Trophoblast cell (in vitro differentiated cells and primary cell): ENCODE measurements at regions not wholly inside any gene's neighbourhood (a gene's known extent, or its start where the extent isn't known, plus 50 kb on each side); places are given as distances from the start of the nearest gene placed in this dataset.

Source experiments
- DNase-seq, 2 donors: peaks; one replicate each; pipeline ENCODE4 v3.0.0-alpha.2; 2016
- H2AFZ ChIP-seq: 2 replicates; pipeline ENCODE4 v1.6.1; 2013; ENCODE audit warnings: low read length, moderate library complexity, mild to moderate bottlenecking; ENCODE audit not compliant: insufficient read depth, poor library complexity
- H2AK5ac ChIP-seq: 2 replicates; pipeline ENCODE4 v1.6.1; 2013; ENCODE audit warnings: mild to moderate bottlenecking, low read length
- H2BK120ac ChIP-seq: 2 replicates; pipeline ENCODE4 v1.6.1; 2013; ENCODE audit warnings: low read length, mild to moderate bottlenecking, moderate library complexity; ENCODE audit not compliant: insufficient read depth, poor library complexity
- H2BK12ac ChIP-seq: 2 replicates; pipeline ENCODE4 v1.6.1; 2013; ENCODE audit warnings: mild to moderate bottlenecking, low read length, moderate library complexity
- H2BK5ac ChIP-seq: 2 replicates; pipeline ENCODE4 v1.6.1; 2013; ENCODE audit warnings: low read length, low read depth, moderate library complexity, mild to moderate bottlenecking; ENCODE audit not compliant: poor library complexity
- H3K14ac ChIP-seq: 2 replicates; pipeline ENCODE4 v1.6.1; 2013; ENCODE audit warnings: mild to moderate bottlenecking, low read length
- H3K18ac ChIP-seq: 2 replicates; pipeline ENCODE4 v1.6.1; 2013; ENCODE audit warnings: mild to moderate bottlenecking, low read length
- H3K23ac ChIP-seq: 2 replicates; pipeline ENCODE4 v1.6.1; 2013; ENCODE audit warnings: low read length
- H3K27ac ChIP-seq: 2 replicates; pipeline ENCODE4 v1.5.1; 2013; ENCODE audit warnings: low read depth, mild to moderate bottlenecking, inconsistent platforms, low read length, moderate library complexity
- H3K27me3 ChIP-seq: 2 replicates; pipeline ENCODE4 v1.6.1; 2013; ENCODE audit warnings: inconsistent platforms, mild to moderate bottlenecking, low read length, moderate library complexity; ENCODE audit not compliant: insufficient read depth
- H3K36me3 ChIP-seq, 2 experiments: 1 replicate in 1 of 2; 2 replicates in 1 of 2; pipeline ENCODE4 v1.6.1; 2013; ENCODE audit warnings: low read length in 2 of 2, mild to moderate bottlenecking in 2 of 2, moderate library complexity in 1 of 2; ENCODE audit not compliant: insufficient read depth in 2 of 2, control insufficient read depth in 1 of 2
- H3K4ac ChIP-seq: 2 replicates; pipeline ENCODE4 v1.6.1; 2013; ENCODE audit warnings: low read depth, mild to moderate bottlenecking, low read length, moderate library complexity
- H3K4me1 ChIP-seq, 2 experiments: 1 replicate in 1 of 2; 2 replicates in 1 of 2; pipeline ENCODE4 v1.6.1; 2013; ENCODE audit warnings: low read length in 2 of 2, mild to moderate bottlenecking in 2 of 2, moderate library complexity in 1 of 2; ENCODE audit not compliant: insufficient read depth in 2 of 2, control insufficient read depth in 1 of 2
- H3K4me2 ChIP-seq: 2 replicates; pipeline ENCODE4 v1.6.1; 2013; ENCODE audit warnings: inconsistent platforms, mild to moderate bottlenecking, low read length, moderate library complexity
- H3K4me3 ChIP-seq: 2 replicates; pipeline ENCODE4 v1.5.1; 2013; ENCODE audit warnings: mild to moderate bottlenecking, low read depth, low read length, inconsistent platforms
- H3K79me1 ChIP-seq: one replicate; pipeline ENCODE4 v1.6.1; 2013; ENCODE audit warnings: low read length
- H3K79me2 ChIP-seq: 2 replicates; pipeline ENCODE4 v1.6.1; 2013; ENCODE audit warnings: low read length, mild to moderate bottlenecking; ENCODE audit not compliant: control insufficient read depth, insufficient read depth, poor library complexity
- H3K9ac ChIP-seq: 2 replicates; pipeline ENCODE4 v1.6.1; 2013; ENCODE audit warnings: mild to moderate bottlenecking, low read length
- H3K9me3 ChIP-seq: 2 replicates; pipeline ENCODE4 v1.6.1; 2013; ENCODE audit warnings: low read depth, mild to moderate bottlenecking, control low read depth, inconsistent platforms, low read length; ENCODE audit not compliant: insufficient read depth
- H4K12ac ChIP-seq: 2 replicates; pipeline ENCODE4 v1.6.1; 2013; ENCODE audit warnings: low read depth, mild to moderate bottlenecking, low read length, moderate library complexity
- H4K8ac ChIP-seq: 2 replicates; pipeline ENCODE4 v1.6.1; 2013; ENCODE audit warnings: low read depth, mild to moderate bottlenecking, low read length, moderate library complexity
- H4K91ac ChIP-seq: one replicate; pipeline ENCODE4 v1.6.1; 2013; ENCODE audit warnings: low read depth, mild to moderate bottlenecking, low read length, moderate library complexity
- WGBS: extraction: QIAGEN DNeasy Blood & Tissue Kit; methylation state at CpG from one replicate; pipeline ENCODE4 v1.1.7; 2013; ENCODE audit warnings: missing lambda C conversion rate; ENCODE audit not compliant: insufficient read length, insufficient coverage; ENCODE audit errors: extremely low coverage; 5-methylcytosine and 5-hydroxymethylcytosine counted together

DNA sequence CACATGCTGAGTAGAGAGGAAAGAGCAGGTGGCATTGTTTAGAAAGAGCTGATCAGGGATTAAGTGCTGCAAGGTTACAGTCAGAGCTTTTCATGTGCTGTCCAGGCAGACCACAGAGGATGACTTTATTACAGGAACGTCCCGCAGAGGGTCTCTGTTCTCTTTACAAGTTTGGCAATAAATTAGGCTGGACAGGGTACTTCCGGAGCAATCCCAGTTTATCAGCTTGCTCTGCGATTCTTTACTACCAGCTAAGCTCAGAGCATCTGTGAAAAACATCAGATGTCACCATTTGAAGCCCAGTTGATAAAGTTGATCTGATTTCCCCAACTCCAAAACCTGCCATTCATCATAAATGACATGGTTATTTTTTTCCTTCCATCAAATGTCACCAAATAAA lies 633.1 kb downstream of the NLGN4X start:
- Histone ChIP-seq H4K91ac (no peak overlapping the region), H3K9ac (no peak overlapping the region), H3K27ac (no peak overlapping the region), H3K4me3 (no peak overlapping the region), H2AFZ (no peak overlapping the region), H3K9me3 (no peaks in the 10 kb centered on the region), H4K12ac (no peak overlapping the region), H3K4ac (no peak overlapping the region), H3K79me1 (no peaks in the 10 kb centered on the region), H4K8ac (no peak overlapping the region), H3K23ac (no peak overlapping the region), H2AK5ac (no peak overlapping the region), H3K14ac (no peak overlapping the region), H3K4me1 (no peaks in the 10 kb centered on the region), H3K79me2 (no peaks in the 10 kb centered on the region), H2BK120ac (no peak overlapping the region), H3K27me3 (no peaks in the 10 kb centered on the region), H2BK5ac (no peak overlapping the region), H3K4me2 (no peak overlapping the region), H2BK12ac (no peak overlapping the region), H3K18ac (no peak overlapping the region), H3K36me3 (no peaks in the 10 kb centered on the region)
- WGBS = no CpG with 5 or more reads among the region's 4 CpGs
- DNase-seq = no peak

DNA sequence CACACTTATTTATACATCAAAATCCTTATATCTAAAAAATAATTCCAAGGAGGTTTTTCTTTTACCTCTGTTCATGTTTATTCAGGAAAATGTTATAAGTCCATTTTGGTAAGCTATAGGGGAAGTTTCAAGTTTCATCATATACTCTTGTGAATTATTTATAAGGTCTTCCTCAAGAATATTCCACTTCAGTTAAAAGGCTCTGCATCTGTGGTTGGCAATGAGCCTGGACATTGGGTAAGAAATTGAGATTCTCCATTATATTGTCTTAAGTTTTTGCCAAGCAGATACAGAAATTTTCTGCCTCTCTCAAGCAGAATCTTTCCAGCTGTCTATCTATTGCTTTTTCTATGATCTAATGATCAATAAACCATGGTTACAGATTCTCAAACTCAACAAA lies 641.9 kb downstream of the NLGN4X start:
- no peaks in the 10 kb centered on the region for H3K27me3 ChIP-seq
- H2BK12ac ChIP-seq = no peak overlapping the region
- no peak overlapping the region for H4K12ac ChIP-seq
- no peak overlapping the region for H2AFZ ChIP-seq
- no peak overlapping the region for H3K4ac ChIP-seq
- no peaks in the 10 kb centered on the region for H3K79me1 ChIP-seq
- no peak overlapping the region for H3K23ac ChIP-seq
- H3K27ac ChIP-seq = no peak overlapping the region
- no peak overlapping the region for H2BK120ac ChIP-seq
- H4K91ac ChIP-seq = no peak overlapping the region
- H3K36me3 ChIP-seq = no peaks in the 10 kb centered on the region
- no peak overlapping the region for H3K14ac ChIP-seq
- no peak overlapping the region for H2BK5ac ChIP-seq
- no peak for DNase-seq
- no peak overlapping the region for H3K4me3 ChIP-seq
- no peaks in the 10 kb centered on the region for H3K79me2 ChIP-seq
- no peak overlapping the region for H3K18ac ChIP-seq
- no peak overlapping the region for H4K8ac ChIP-seq
- no peaks in the 10 kb centered on the region for H3K9me3 ChIP-seq
- H3K4me2 ChIP-seq = no peak overlapping the region
- H3K4me1 ChIP-seq = no peaks in the 10 kb centered on the region
- no peak overlapping the region for H2AK5ac ChIP-seq
- no peak overlapping the region for H3K9ac ChIP-seq

DNA sequence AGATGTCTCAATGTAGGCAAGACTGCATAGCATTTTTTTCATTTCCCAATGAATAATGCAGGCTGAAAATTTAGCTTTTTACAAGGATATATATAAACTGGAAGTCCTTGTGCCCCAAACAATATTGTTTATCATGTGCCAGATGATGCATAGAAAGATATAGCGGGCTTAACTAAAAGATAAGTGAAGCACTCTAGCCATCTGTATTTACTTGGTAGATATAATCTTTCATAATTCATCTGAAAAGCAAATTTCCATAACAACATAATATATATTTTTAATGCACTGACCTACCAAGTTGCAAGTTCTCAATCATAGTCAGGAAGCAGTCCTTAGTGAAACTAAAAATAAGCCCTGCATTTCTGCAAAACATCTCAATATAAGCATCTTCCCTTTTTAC lies 653.3 kb downstream of the NLGN4X start:
- Histone ChIP-seq H3K18ac (no peak overlapping the region), H3K4me2 (no peak overlapping the region), H4K8ac (no peak overlapping the region), H3K14ac (no peak overlapping the region), H2AFZ (no peak overlapping the region), H3K23ac (no peak overlapping the region), H3K4me1 (no peaks in the 10 kb centered on the region), H3K79me2 (no peaks in the 10 kb centered on the region), H3K9me3 (no peaks in the 10 kb centered on the region), H3K79me1 (no peaks in the 10 kb centered on the region), H3K27me3 (no peaks in the 10 kb centered on the region), H4K91ac (no peak overlapping the region), H2BK120ac (no peak overlapping the region), H4K12ac (no peak overlapping the region), H3K27ac (no peak overlapping the region), H3K4ac (no peak overlapping the region), H3K9ac (no peak overlapping the region), H3K4me3 (no peak overlapping the region), H3K36me3 (no peaks in the 10 kb centered on the region), H2BK5ac (no peak overlapping the region), H2BK12ac (no peak overlapping the region), H2AK5ac (no peak overlapping the region)
- no peak for DNase-seq
- WGBS = no CpG with 5 or more reads among the region's 1 CpG

DNA sequence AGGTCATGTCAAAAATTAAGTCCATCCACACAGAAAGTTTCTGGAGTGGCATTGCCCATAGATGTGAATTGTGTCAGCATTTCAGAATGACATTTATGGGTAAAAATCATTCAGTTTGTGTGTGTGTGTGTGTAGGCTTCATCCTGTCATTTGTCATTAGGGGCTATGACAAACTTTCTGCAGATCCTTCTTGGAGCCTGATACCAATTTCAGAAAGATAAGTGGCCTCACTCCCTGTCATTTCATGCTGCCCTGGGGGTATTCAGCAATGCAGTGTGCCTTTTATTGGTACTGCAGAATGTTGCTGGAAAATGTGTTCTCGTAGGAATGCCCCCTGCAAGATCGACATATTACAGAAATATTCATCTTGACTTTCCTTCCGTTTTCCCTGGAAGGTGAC lies 659.7 kb downstream of the NLGN4X start:
- H2AK5ac ChIP-seq = no peak overlapping the region
- H2BK12ac ChIP-seq = no peak overlapping the region
- no peak overlapping the region for H3K18ac ChIP-seq
- no peak overlapping the region for H3K9ac ChIP-seq
- H3K36me3 ChIP-seq = no peaks in the 10 kb centered on the region
- no peak overlapping the region for H4K12ac ChIP-seq
- H3K14ac ChIP-seq = no peak overlapping the region
- no peak overlapping the region for H2BK5ac ChIP-seq
- H3K4me3 ChIP-seq = no peak overlapping the region
- no peak for DNase-seq
- no peak overlapping the region for H4K8ac ChIP-seq
- H3K27ac ChIP-seq = no peak overlapping the region
- H3K4me2 ChIP-seq = no peak overlapping the region
- H3K4me1 ChIP-seq = no peaks in the 10 kb centered on the region
- no peaks in the 10 kb centered on the region for H3K79me2 ChIP-seq
- no peaks in the 10 kb centered on the region for H3K79me1 ChIP-seq
- H2BK120ac ChIP-seq = no peak overlapping the region
- no peak overlapping the region for H3K4ac ChIP-seq
- H3K9me3 ChIP-seq = no peaks in the 10 kb centered on the region
- WGBS = no CpG with 5 or more reads among the region's 3 CpGs
- H2AFZ ChIP-seq = no peak overlapping the region
- no peak overlapping the region for H3K23ac ChIP-seq
- H4K91ac ChIP-seq = no peak overlapping the region
- no peaks in the 10 kb centered on the region for H3K27me3 ChIP-seq

DNA sequence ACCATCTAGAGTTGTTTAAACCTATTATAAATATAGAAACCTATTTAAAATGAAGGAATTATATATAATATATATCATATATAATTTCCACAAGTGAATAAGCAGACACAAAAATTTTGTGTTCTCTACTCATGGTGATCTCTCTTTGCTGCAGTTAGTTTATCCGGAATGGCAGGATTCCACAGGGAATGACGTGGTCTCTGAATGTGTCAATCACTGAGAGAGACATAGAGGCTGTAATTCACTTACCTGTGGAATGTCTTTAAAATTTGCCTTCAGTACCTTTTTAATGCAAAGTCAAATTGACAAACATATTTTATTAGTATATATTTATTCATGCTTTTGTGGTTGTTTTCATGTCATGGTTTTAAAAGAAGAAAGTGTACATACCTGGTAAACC lies 669.3 kb downstream of the NLGN4X start:
- Histone ChIP-seq H4K8ac (no peak overlapping the region), H3K18ac (no peak overlapping the region), H3K27ac (no peak overlapping the region), H2AK5ac (no peak overlapping the region), H2BK120ac (no peak overlapping the region), H2BK5ac (no peak overlapping the region), H3K4ac (no peak overlapping the region), H3K14ac (no peak overlapping the region), H3K4me2 (no peak overlapping the region), H4K12ac (no peak overlapping the region), H3K79me1 (no peaks in the 10 kb centered on the region), H3K9me3 (no peaks in the 10 kb centered on the region), H2BK12ac (no peak overlapping the region), H3K27me3 (no peaks in the 10 kb centered on the region), H3K23ac (no peak overlapping the region), H2AFZ (no peak overlapping the region), H3K4me1 (no peaks in the 10 kb centered on the region), H3K36me3 (no peaks in the 10 kb centered on the region), H3K79me2 (no peaks in the 10 kb centered on the region), H4K91ac (no peak overlapping the region), H3K4me3 (no peak overlapping the region), H3K9ac (no peak overlapping the region)
- DNase-seq = peak; percentile 62 to 82
- WGBS = no CpG with 5 or more reads among the region's 2 CpGs
